GM18499 (cell line): ENCODE measurements at regions not wholly inside any gene's neighbourhood (a gene's known extent, or its start where the extent isn't known, plus 50 kb on each side); places are given as distances from the start of the nearest gene placed in this dataset.

Source experiments
- ATAC-seq: cut with Tn5 transposase; IDR thresholded peaks from one replicate; pipeline ENCODE4 v1.9.1; 2021; ENCODE audit warnings: moderate number of reproducible peaks; ENCODE audit not compliant: insufficient read depth, unreplicated experiment

GRCh38 chr2:65671670-65672242, 239.4 kb upstream of the SPRED2 start:
- no peak for ATAC-seq

GRCh38 chr2:65669574-65669973, 237.2 kb upstream of the SPRED2 start:
- ATAC-seq: no peak

GRCh38 chr2:65668744-65669143, 236.3 kb upstream of the SPRED2 start:
- ATAC-seq: no peak

GRCh38 chr2:65666156-65666725, 233.8 kb upstream of the SPRED2 start:
- peak; percentile 97 for ATAC-seq

GRCh38 chr2:65664931-65665330, 232.5 kb upstream of the SPRED2 start:
- ATAC-seq: no peak

- ATAC-seq: no peak
Measured at GRCh38 chr2:65663831-65664407, 231.5 kb upstream of the SPRED2 start.

- no peak for ATAC-seq
Measured at GRCh38 chr2:65662654-65663432, 230.4 kb upstream of the SPRED2 start.

GRCh38 chr2:65661980-65662653, 229.7 kb upstream of the SPRED2 start:
- no peak for ATAC-seq

GRCh38 chr2:65660340-65660739, 227.9 kb upstream of the SPRED2 start:
- no peak for ATAC-seq

- ATAC-seq: no peak
Measured at GRCh38 chr2:65658881-65659280, 226.5 kb upstream of the SPRED2 start.

GRCh38 chr2:65658266-65658665, 225.9 kb upstream of the SPRED2 start:
- no peak for ATAC-seq

- no peak for ATAC-seq
Measured at GRCh38 chr2:65656160-65656718, 223.8 kb upstream of the SPRED2 start.

GRCh38 chr2:65655000-65655399, 222.6 kb upstream of the SPRED2 start:
- ATAC-seq: no peak

GRCh38 chr2:65654496-65654895, 222.1 kb upstream of the SPRED2 start:
- ATAC-seq: no peak

GRCh38 chr2:65652066-65652465, 219.7 kb upstream of the SPRED2 start:
- no peak for ATAC-seq

- ATAC-seq: no peak
Measured at GRCh38 chr2:65649811-65650589, 217.6 kb upstream of the SPRED2 start.

- ATAC-seq: no peak
Measured at GRCh38 chr2:65647249-65647842, 214.9 kb upstream of the SPRED2 start.

GRCh38 chr2:65640793-65641103, 208.3 kb upstream of the SPRED2 start:
- ATAC-seq: no peak

GRCh38 chr2:65639156-65639864, 206.9 kb upstream of the SPRED2 start:
- no peak for ATAC-seq
